ENCODE measurements at regions not wholly inside any gene's neighbourhood (a gene's known extent, or its start where the extent isn't known, plus 50 kb on each side); places are given as distances from the start of the nearest gene placed in this dataset.

GRCh38 chr4:115294717-115295116 lies 181.3 kb upstream of the NDST4 start:
- no peak for DNase-seq

- no peak for DNase-seq
Observed at GRCh38 chr4:115293093-115293462, 179.7 kb upstream of the NDST4 start.

GRCh38 chr4:115292320-115293092 lies 179.1 kb upstream of the NDST4 start:
- DNase-seq = no peak

- DNase-seq = no peak
Observed at GRCh38 chr4:115287426-115287825, 174.0 kb upstream of the NDST4 start.

- no peak for DNase-seq
Observed at GRCh38 chr4:115279330-115279729, 165.9 kb upstream of the NDST4 start.

GRCh38 chr4:115278830-115279229 lies 165.4 kb upstream of the NDST4 start:
- no peak for DNase-seq

- DNase-seq = peak in 2 of 14 donors; percentile 0 to 2
Observed at GRCh38 chr4:115275615-115276014, 162.2 kb upstream of the NDST4 start.

- DNase-seq = no peak
Observed at GRCh38 chr4:115274545-115274944, 161.1 kb upstream of the NDST4 start.

- no peak for DNase-seq
Observed at GRCh38 chr4:115272594-115272993, 159.2 kb upstream of the NDST4 start.

- DNase-seq = no peak
Observed at GRCh38 chr4:115272185-115272584, 158.8 kb upstream of the NDST4 start.

GRCh38 chr4:115260195-115260594 lies 146.8 kb upstream of the NDST4 start:
- DNase-seq = no peak

- no peak for DNase-seq
Observed at GRCh38 chr4:115259642-115260041, 146.2 kb upstream of the NDST4 start.

- DNase-seq = no peak
Observed at GRCh38 chr4:115249808-115250207, 136.4 kb upstream of the NDST4 start.

- DNase-seq = no peak
Observed at GRCh38 chr4:115234405-115235093, 121.1 kb upstream of the NDST4 start.

- no peak for DNase-seq
Observed at GRCh38 chr4:115233600-115233999, 120.2 kb upstream of the NDST4 start.

- no peak for DNase-seq
Observed at GRCh38 chr4:115229873-115230272, 116.5 kb upstream of the NDST4 start.

GRCh38 chr4:115228851-115229250 lies 115.4 kb upstream of the NDST4 start:
- DNase-seq = no peak

- no peak for DNase-seq
Observed at GRCh38 chr4:115222061-115222460, 108.6 kb upstream of the NDST4 start.

GRCh38 chr4:115219862-115220261 lies 106.4 kb upstream of the NDST4 start:
- DNase-seq = no peak

GRCh38 chr4:115219315-115219860 lies 106.0 kb upstream of the NDST4 start:
- DNase-seq = no peak

GRCh38 chr4:115215935-115216334 lies 102.5 kb upstream of the NDST4 start:
- no peak for DNase-seq

- DNase-seq = no peak
Observed at GRCh38 chr4:115213716-115214115, 100.3 kb upstream of the NDST4 start.

GRCh38 chr4:115201042-115201330 lies 87.6 kb upstream of the NDST4 start:
- no peak for DNase-seq

Measured in C1 segment of cervical spinal cord (tissue), 14 donors.